Type B pancreatic cell (in vitro differentiated cells): ENCODE measurements at regions not wholly inside any gene's neighbourhood (a gene's known extent, or its start where the extent isn't known, plus 50 kb on each side); places are given as distances from the start of the nearest gene placed in this dataset.

ENCODE experiments used
- DNase-seq: peaks from one replicate; pipeline ENCODE4 v3.0.0; 2021; ENCODE audit warnings: mixed read lengths; ENCODE audit not compliant: unreplicated experiment; ENCODE audit errors: extremely low spot score
- H3K27ac Mint-ChIP-seq: 2 replicates; pipeline ENCODE4 v1.8.0; 2021; ENCODE audit warnings: mild to moderate bottlenecking, mixed read lengths
- H3K27me3 Mint-ChIP-seq: 2 replicates; pipeline ENCODE4 v1.8.0; 2021; ENCODE audit warnings: mixed read lengths
- H3K36me3 Mint-ChIP-seq: 2 replicates; pipeline ENCODE4 v1.8.0; 2021; ENCODE audit warnings: mixed read lengths
- H3K4me1 Mint-ChIP-seq: one replicate; pipeline ENCODE4 v1.8.0; 2021; ENCODE audit warnings: mixed read lengths; ENCODE audit not compliant: unreplicated experiment
- H3K4me3 Mint-ChIP-seq: 2 replicates; pipeline ENCODE4 v1.8.0; 2021; ENCODE audit warnings: mild to moderate bottlenecking, mixed read lengths
- H3K9me3 Mint-ChIP-seq: 2 replicates; pipeline ENCODE4 v1.8.0; 2021; ENCODE audit warnings: mixed read lengths
- CTCF ChIP-seq: fragments of 200-600 bp; sonication (generic); conservative IDR thresholded peaks from 2 replicates; pipeline ENCODE4 v1.5.0; 2021; ENCODE audit warnings: antibody characterized with exemption, mild to moderate bottlenecking

DNA sequence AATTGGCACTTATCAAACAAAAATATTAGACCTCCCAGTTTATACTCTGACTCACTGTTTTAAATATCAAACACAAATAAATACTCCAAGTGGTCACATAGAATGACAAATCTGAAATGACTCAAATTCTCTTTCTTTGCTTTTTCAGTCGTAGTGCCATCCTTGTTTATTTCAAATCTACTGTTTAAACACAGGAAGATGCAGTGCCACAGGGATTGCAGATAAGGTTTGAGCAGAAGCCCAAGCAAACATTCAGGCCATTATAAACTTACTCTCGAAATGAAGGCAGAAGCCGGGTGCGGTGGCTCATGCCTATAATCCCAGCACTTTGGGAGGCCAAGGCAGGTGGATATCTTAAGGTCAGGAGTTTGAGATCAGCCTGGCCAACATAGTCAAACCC lies 255.4 kb upstream of the PLXNA2 start:
- no peak for DNase-seq
- peaks cover 5% of the 10 kb centered on the region for H3K9me3 Mint-ChIP-seq
- H3K4me3 Mint-ChIP-seq, result no peak overlapping the region
- H3K27me3 Mint-ChIP-seq, result peaks cover 21% of the 10 kb centered on the region
- TF ChIP-seq CTCF, result no peak
- no peaks in the 10 kb centered on the region for H3K4me1 Mint-ChIP-seq
- no peak overlapping the region for H3K27ac Mint-ChIP-seq
- H3K36me3 Mint-ChIP-seq, result no peaks in the 10 kb centered on the region

DNA sequence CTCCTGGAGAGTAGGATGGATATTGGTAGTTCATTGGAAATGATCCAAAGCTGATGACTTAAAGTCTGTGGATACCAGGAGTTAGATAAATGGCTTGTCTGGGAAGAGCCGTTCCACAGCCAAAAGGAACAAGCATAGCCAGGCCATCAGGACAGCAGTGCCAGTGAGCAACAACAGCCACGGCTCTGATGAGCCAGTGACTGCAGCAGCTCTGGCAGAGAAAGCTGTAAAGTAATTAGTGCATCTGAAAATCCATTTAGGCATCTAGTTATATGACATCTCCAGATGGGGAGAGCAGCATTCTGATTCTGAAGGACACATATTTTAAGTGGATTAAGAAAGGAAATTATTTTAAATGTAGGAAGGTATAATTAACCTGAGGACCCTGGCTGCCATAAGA lies 256.2 kb upstream of the PLXNA2 start:
- no peak for DNase-seq
- TF ChIP-seq CTCF, result no peak
- Mint-ChIP-seq H3K36me3 (no peaks in the 10 kb centered on the region), H3K9me3 (peaks cover 5% of the 10 kb centered on the region), H3K27ac (no peak overlapping the region), H3K4me1 (no peaks in the 10 kb centered on the region), H3K4me3 (no peak overlapping the region), H3K27me3 (peaks cover 21% of the 10 kb centered on the region)

DNA sequence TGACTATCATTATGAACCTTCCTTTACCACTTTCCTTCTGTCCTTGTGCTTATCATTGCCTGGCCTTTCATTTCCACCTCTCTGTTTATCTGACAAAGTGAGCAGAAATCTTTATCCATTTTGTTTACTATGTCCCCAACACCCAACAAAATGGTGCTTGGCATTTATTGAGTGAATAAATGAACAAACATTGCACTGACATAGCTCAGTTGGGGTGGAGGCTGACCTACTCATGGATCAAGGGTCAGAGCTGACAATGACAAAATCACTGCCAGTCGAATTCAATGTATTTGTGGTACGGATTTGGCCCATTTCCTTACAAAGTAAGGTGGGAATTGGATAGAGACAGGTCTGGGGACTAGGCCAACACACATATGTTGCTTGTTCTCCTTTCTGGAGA lies 257.4 kb upstream of the PLXNA2 start:
- DNase-seq, result no peak
- no peak overlapping the region for H3K4me3 Mint-ChIP-seq
- H3K36me3 Mint-ChIP-seq, result no peaks in the 10 kb centered on the region
- H3K4me1 Mint-ChIP-seq, result no peaks in the 10 kb centered on the region
- H3K9me3 Mint-ChIP-seq, result peaks cover 5% of the 10 kb centered on the region
- H3K27ac Mint-ChIP-seq, result no peak overlapping the region
- peaks cover 21% of the 10 kb centered on the region for H3K27me3 Mint-ChIP-seq
- TF ChIP-seq CTCF, result no peak

GRCh38 chr1:208503787-208504186 lies 259.6 kb upstream of the PLXNA2 start:
- TF ChIP-seq CTCF, result no peak
- peaks cover 27% of the 10 kb centered on the region for H3K27me3 Mint-ChIP-seq
- no peaks in the 10 kb centered on the region for H3K4me1 Mint-ChIP-seq
- H3K4me3 Mint-ChIP-seq, result no peak overlapping the region
- peaks cover 5% of the 10 kb centered on the region for H3K9me3 Mint-ChIP-seq
- no peak for DNase-seq
- no peaks in the 10 kb centered on the region for H3K36me3 Mint-ChIP-seq
- H3K27ac Mint-ChIP-seq, result no peak overlapping the region

DNA sequence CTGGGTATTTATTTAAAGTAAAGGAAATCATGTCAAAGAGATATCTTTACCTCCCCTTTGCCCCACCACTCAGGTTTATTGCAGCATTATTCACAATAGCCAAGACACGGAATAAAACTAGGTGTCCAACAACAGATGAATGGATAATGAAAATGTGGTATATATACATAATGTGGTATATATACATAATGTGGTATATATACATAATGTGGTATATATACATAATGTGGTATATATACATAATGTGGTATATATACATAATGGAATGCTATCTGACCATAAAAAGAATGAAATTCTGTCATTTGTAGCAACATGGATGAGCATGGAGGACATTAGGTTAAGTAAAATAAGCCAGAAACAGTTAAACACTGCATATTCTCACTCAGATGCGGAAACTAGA lies 262.6 kb upstream of the PLXNA2 start:
- no peak overlapping the region for H3K4me3 Mint-ChIP-seq
- no peak for TF ChIP-seq CTCF
- peaks cover 23% of the 10 kb centered on the region for H3K27me3 Mint-ChIP-seq
- no peaks in the 10 kb centered on the region for H3K36me3 Mint-ChIP-seq
- peaks cover 17% of the 10 kb centered on the region for H3K4me1 Mint-ChIP-seq
- no peak for DNase-seq
- no peak overlapping the region for H3K27ac Mint-ChIP-seq
- H3K9me3 Mint-ChIP-seq, result no peaks in the 10 kb centered on the region

- Mint-ChIP-seq H3K36me3 (no peaks in the 10 kb centered on the region), H3K4me1 (peaks cover 17% of the 10 kb centered on the region), H3K27ac (no peak overlapping the region), H3K4me3 (no peak overlapping the region), H3K9me3 (no peaks in the 10 kb centered on the region), H3K27me3 (peaks cover 25% of the 10 kb centered on the region)
- no peak for DNase-seq
- TF ChIP-seq CTCF, result no peak
Measured at GRCh38 chr1:208509072-208509471, 264.9 kb upstream of the PLXNA2 start.
